Duodenal mucosa (tissue), 2 donors: ENCODE measurements at regions not wholly inside any gene's neighbourhood (a gene's known extent, or its start where the extent isn't known, plus 50 kb on each side); places are given as distances from the start of the nearest gene placed in this dataset.
"Not testable (repeated sequence)": the region's sequence is repeated elsewhere in the genome, so short reads cannot be mapped to it uniquely, and the experiment has no call there.

Experiments
- H3K27ac ChIP-seq: one replicate; pipeline ENCODE4 v1.7.0; 2013; ENCODE audit warnings: low read depth, low read length
- H3K27me3 ChIP-seq, 2 donors: one replicate each; pipeline ENCODE4 v1.7.0; 2013; ENCODE audit warnings: low read length in 2 of 2, control low read depth in 1 of 2; ENCODE audit not compliant: insufficient read depth in 2 of 2, control insufficient read depth in 1 of 2
- H3K36me3 ChIP-seq, 2 donors: one replicate each; pipeline ENCODE4 v1.7.0; 2013; ENCODE audit warnings: low read length in 2 of 2, control low read depth in 1 of 2; ENCODE audit not compliant: insufficient read depth in 2 of 2, control insufficient read depth in 1 of 2
- H3K4me1 ChIP-seq, 2 donors: one replicate each; pipeline ENCODE4 v1.7.0; 2013; ENCODE audit warnings: low read length in 2 of 2, control low read depth in 1 of 2; ENCODE audit not compliant: insufficient read depth in 2 of 2, control insufficient read depth in 1 of 2
- H3K4me3 ChIP-seq, 2 donors: one replicate each; pipeline ENCODE4 v1.7.0; 2013; ENCODE audit warnings: low read length in 2 of 2, low read depth in 1 of 2
- H3K9ac ChIP-seq, 2 donors: one replicate each; pipeline ENCODE4 v1.7.0; 2013; ENCODE audit warnings: low read length in 2 of 2, low read depth in 1 of 2
- H3K9me3 ChIP-seq, 2 donors: one replicate each; pipeline ENCODE4 v1.7.0; 2013; ENCODE audit warnings: low read length in 2 of 2, control low read depth in 1 of 2; ENCODE audit not compliant: control insufficient read depth in 1 of 2

GRCh38 chr5:87582149-87582548, 169.4 kb upstream of the CCNH start:
- Histone ChIP-seq H3K36me3 (no peaks in the 10 kb centered on the region), H3K4me1 (no peaks in the 10 kb centered on the region), H3K27ac (no peak overlapping the region), H3K4me3 (no peak overlapping the region), H3K9me3 (no peaks in the 10 kb centered on the region), H3K27me3 (no peaks in the 10 kb centered on the region), H3K9ac (no peak overlapping the region)

DNA sequence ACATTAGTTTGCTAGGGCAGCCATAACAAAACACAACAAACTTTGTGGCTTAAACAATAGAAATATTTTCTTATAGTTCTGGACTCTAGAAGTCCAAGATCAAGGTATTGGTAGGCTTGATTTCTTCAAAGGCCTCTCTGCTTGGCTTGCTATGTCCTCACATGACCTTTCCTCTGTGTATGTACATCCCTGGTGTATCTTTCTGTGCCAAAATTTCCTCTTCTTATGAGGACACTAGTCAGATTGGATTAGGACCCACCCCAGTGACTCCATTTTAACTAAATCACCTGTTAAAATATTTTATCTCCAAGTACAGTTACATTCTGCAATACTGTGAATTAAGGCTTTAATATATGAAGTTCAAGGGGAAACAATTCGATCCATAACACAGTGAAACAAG, 168.9 kb upstream of the CCNH start:
- no peaks in the 10 kb centered on the region for H3K36me3 ChIP-seq

DNA sequence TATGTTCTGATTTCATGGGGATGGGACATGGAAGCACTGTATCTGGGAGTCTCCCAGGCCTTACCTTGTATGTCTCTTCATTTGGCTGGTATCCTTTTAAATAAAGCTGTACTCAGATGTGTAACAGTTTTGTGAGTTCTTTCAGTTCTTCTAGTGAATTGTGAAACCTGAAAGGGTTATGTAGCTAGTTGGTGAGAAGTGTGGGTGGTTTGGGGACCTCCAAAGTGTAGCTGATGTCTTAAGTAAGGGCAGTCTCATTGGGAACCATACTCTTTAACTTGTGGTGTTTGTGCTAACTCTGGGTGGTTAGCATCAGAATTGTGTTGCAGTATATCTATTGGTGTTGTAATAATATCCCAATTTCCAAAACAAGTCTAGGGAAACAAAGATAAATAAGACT, 166.9 kb upstream of the CCNH start:
- no peak overlapping the region for H3K4me3 ChIP-seq

More for the DNA sequence above, 168.9 kb upstream of the CCNH start:
- no peaks in the 10 kb centered on the region for H3K27me3 ChIP-seq
- no peak overlapping the region for H3K9ac ChIP-seq
- H3K27ac ChIP-seq = no peak overlapping the region
- no peaks in the 10 kb centered on the region for H3K9me3 ChIP-seq
- H3K4me3 ChIP-seq = no peak overlapping the region
- H3K4me1 ChIP-seq = no peaks in the 10 kb centered on the region

GRCh38 chr5:87576867-87577266, 164.1 kb upstream of the CCNH start:
- no peak overlapping the region for H3K27ac ChIP-seq
- H3K4me1 ChIP-seq = no peaks in the 10 kb centered on the region
- no peaks in the 10 kb centered on the region for H3K9me3 ChIP-seq
- H3K9ac ChIP-seq = no peak overlapping the region
- H3K4me3 ChIP-seq = no peak overlapping the region
- no peaks in the 10 kb centered on the region for H3K27me3 ChIP-seq
- H3K36me3 ChIP-seq = no peaks in the 10 kb centered on the region

More for the DNA sequence above, 166.9 kb upstream of the CCNH start:
- Histone ChIP-seq H3K4me1 (no peaks in the 10 kb centered on the region), H3K9ac (no peak overlapping the region), H3K27me3 (no peaks in the 10 kb centered on the region), H3K9me3 (no peaks in the 10 kb centered on the region), H3K36me3 (no peaks in the 10 kb centered on the region), H3K27ac (no peak overlapping the region)

GRCh38 chr5:87576306-87576705, 163.6 kb upstream of the CCNH start:
- H3K27me3 ChIP-seq, H3K4me3 ChIP-seq, H3K36me3 ChIP-seq, H3K27ac ChIP-seq, H3K4me1 ChIP-seq, H3K9me3 ChIP-seq, H3K9ac ChIP-seq: not testable (repeated sequence)

- Histone ChIP-seq H3K4me1 (no peaks in the 10 kb centered on the region), H3K27me3 (no peaks in the 10 kb centered on the region), H3K4me3 (no peak overlapping the region), H3K36me3 (no peaks in the 10 kb centered on the region), H3K9ac (no peak overlapping the region), H3K9me3 (no peaks in the 10 kb centered on the region), H3K27ac (no peak overlapping the region)
Measured at GRCh38 chr5:87574106-87574505, 161.4 kb upstream of the CCNH start.

- no peak overlapping the region for H3K4me3 ChIP-seq
- no peak overlapping the region for H3K27ac ChIP-seq
- H3K36me3 ChIP-seq = no peaks in the 10 kb centered on the region
- no peaks in the 10 kb centered on the region for H3K4me1 ChIP-seq
- H3K27me3 ChIP-seq = no peaks in the 10 kb centered on the region
- no peaks in the 10 kb centered on the region for H3K9me3 ChIP-seq
- no peak overlapping the region for H3K9ac ChIP-seq
Measured at GRCh38 chr5:87572611-87573010, 159.9 kb upstream of the CCNH start.

- Histone ChIP-seq H3K36me3 (no peaks in the 10 kb centered on the region), H3K4me1 (no peaks in the 10 kb centered on the region), H3K27ac (no peak overlapping the region), H3K9me3 (no peaks in the 10 kb centered on the region), H3K4me3 (no peak overlapping the region), H3K27me3 (no peaks in the 10 kb centered on the region), H3K9ac (no peak overlapping the region)
Measured at GRCh38 chr5:87572090-87572489, 159.4 kb upstream of the CCNH start.

GRCh38 chr5:87570366-87570765, 157.6 kb upstream of the CCNH start:
- no peak overlapping the region for H3K4me3 ChIP-seq
- no peaks in the 10 kb centered on the region for H3K9me3 ChIP-seq
- no peak overlapping the region for H3K9ac ChIP-seq
- no peak overlapping the region for H3K27ac ChIP-seq
- H3K36me3 ChIP-seq = no peaks in the 10 kb centered on the region
- no peaks in the 10 kb centered on the region for H3K27me3 ChIP-seq
- H3K4me1 ChIP-seq = no peaks in the 10 kb centered on the region

DNA sequence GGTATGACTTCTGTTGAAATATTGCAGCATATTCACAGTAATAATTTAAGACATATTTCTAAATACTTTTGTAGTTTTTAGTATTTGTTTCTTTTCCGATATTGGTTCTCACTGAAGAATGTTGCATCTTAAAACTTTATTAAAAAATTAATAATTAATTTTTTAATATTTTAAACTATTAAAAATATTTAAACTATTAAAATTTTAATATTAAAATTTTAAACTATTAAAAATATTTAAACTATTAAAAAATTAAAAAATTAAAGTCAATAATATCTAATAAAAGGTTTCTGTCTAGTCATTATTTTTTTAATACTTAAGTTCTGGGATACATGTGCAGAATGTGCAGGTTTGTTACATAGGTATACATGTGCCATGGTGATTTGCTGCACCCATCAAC, 149.3 kb upstream of the CCNH start:
- Histone ChIP-seq H3K27ac (no peak overlapping the region), H3K9me3 (no peaks in the 10 kb centered on the region), H3K27me3 (no peaks in the 10 kb centered on the region), H3K9ac (no peak overlapping the region), H3K4me1 (no peaks in the 10 kb centered on the region), H3K36me3 (no peaks in the 10 kb centered on the region), H3K4me3 (no peak overlapping the region)

GRCh38 chr5:87560528-87560927, 147.8 kb upstream of the CCNH start:
- H3K4me1 ChIP-seq = no peaks in the 10 kb centered on the region
- H3K9ac ChIP-seq = no peak overlapping the region
- H3K27me3 ChIP-seq = no peaks in the 10 kb centered on the region
- no peak overlapping the region for H3K27ac ChIP-seq
- no peak overlapping the region for H3K4me3 ChIP-seq
- H3K36me3 ChIP-seq = no peaks in the 10 kb centered on the region
- no peaks in the 10 kb centered on the region for H3K9me3 ChIP-seq
